ENCODE measurements at regions not wholly inside any gene's neighbourhood (a gene's known extent, or its start where the extent isn't known, plus 50 kb on each side); places are given as distances from the start of the nearest gene placed in this dataset.

DNA sequence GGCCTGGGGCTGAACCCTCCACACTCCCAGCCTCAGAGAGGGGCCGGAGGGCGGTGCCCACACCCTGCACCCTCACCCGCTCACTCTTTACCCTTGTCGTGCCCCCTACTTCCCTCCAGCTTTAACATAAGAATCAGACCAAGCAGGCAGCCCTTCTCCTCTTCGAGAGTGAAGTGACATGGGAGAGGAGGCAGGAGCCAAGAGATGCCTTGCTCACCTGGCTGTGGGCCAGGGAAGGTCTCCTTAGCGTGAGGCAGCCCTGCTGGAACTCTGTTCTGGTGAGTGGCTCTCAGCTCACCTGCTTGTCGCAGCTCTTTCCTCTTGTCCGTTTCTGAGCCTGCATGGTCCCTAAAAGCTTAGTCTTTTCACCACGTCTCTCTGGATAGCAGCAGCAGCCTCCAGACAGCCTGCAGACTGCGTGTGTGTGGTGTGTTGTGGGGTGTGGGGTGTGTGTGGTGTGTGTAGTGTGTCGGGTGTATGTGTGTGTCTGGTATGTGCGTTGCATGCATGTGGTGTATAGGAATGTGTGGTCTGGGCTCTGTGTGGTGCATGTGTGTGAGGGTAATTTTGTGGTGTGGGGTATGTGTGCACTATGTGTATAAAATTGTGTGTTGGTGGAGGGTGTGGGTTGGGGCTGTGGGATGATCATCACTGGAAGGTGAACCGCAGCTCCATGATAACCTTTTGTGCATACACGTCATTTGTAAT is 86.7 kb downstream of the CCDC185 start:
- H3K27me3 ChIP-seq (replicated peaks; ENCODE audit: insufficient read depth, low read depth, low read length, poor library complexity) = peaks cover 26% of the 10 kb centered on the region
- no TSS peak for BruUV-seq (replicated peaks)
- H3K4me3 ChIP-seq (ENCODE audit: low read depth, low read length, poor library complexity, severe bottlenecking) = no peak overlapping the region
- ChIA-PET POLR2A (ENCODE audit: low non-redundant PET) (no interaction called here), CTCF (no interaction called here)
- H3K9me3 ChIP-seq (ENCODE audit: low read depth, low read length, poor library complexity, severe bottlenecking) = no peaks in the 10 kb centered on the region
- DNase-seq (ENCODE audit: low spot score) = no peak
- no peaks in the 10 kb centered on the region for H3K36me3 ChIP-seq (ENCODE audit: insufficient read depth, low read length, poor library complexity, severe bottlenecking)
- no peaks in the 10 kb centered on the region for H3K4me1 ChIP-seq (ENCODE audit: insufficient read depth, low read length, poor library complexity, severe bottlenecking)
- intact Hi-C loops (cut with micrococcal nuclease; ENCODE audit: unreplicated experiment) = no loop called here
- no peak overlapping the region for H3K27ac ChIP-seq (ENCODE audit: low read depth, low read length, poor library complexity, severe bottlenecking)
- TF ChIP-seq, protein P1, sequence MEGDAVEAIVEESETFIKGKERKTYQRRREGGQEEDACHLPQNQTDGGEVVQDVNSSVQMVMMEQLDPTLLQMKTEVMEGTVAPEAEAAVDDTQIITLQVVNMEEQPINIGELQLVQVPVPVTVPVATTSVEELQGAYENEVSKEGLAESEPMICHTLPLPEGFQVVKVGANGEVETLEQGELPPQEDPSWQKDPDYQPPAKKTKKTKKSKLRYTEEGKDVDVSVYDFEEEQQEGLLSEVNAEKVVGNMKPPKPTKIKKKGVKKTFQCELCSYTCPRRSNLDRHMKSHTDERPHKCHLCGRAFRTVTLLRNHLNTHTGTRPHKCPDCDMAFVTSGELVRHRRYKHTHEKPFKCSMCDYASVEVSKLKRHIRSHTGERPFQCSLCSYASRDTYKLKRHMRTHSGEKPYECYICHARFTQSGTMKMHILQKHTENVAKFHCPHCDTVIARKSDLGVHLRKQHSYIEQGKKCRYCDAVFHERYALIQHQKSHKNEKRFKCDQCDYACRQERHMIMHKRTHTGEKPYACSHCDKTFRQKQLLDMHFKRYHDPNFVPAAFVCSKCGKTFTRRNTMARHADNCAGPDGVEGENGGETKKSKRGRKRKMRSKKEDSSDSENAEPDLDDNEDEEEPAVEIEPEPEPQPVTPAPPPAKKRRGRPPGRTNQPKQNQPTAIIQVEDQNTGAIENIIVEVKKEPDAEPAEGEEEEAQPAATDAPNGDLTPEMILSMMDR (conservative IDR thresholded peaks at IDR 0.05; ENCODE audit: low read depth, low read length) = no peak
- no peak for TF ChIP-seq EZH2 (IDR thresholded peaks at IDR 0.05; ENCODE audit: borderline replicate concordance, low read depth, low read length, poor library complexity, severe bottlenecking)

DNA sequence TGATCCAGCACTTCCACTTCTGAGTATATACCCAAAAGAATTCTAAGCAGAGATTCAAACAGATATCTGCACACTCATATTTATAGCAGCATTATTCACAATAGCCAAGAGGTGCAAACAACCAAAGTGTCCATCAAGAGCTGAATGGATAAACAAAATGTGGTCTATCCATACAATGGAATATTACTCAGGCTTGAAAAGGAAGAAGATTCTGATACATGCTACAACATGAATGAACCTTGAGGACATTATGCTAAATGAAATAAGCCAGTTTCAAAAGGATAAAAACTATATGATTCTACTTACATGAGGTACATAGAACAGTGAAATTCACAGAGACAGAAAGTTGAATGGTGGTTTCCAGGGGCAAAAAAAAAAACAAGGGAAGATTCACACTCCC is 88.9 kb downstream of the CCDC185 start:
- ChIA-PET POLR2A (ENCODE audit: low non-redundant PET) (no interaction called here), CTCF (interaction anchor here (0.6 kb wide), 1 partner anchor 522 kb away, joined by 3 read pairs; no protein-coding TSS in a partner anchor)
- no peak for DNase-seq (ENCODE audit: low spot score)
- no peaks in the 10 kb centered on the region for H3K9me3 ChIP-seq (ENCODE audit: low read depth, low read length, poor library complexity, severe bottlenecking)
- H3K4me1 ChIP-seq (ENCODE audit: insufficient read depth, low read length, poor library complexity, severe bottlenecking) = no peaks in the 10 kb centered on the region
- TF ChIP-seq EZH2 (IDR thresholded peaks at IDR 0.05; ENCODE audit: borderline replicate concordance, low read depth, low read length, poor library complexity, severe bottlenecking) = no peak
- TF ChIP-seq, protein P1 (conservative IDR thresholded peaks at IDR 0.05; ENCODE audit: low read depth, low read length) = no peak
- H3K4me3 ChIP-seq (ENCODE audit: low read depth, low read length, poor library complexity, severe bottlenecking) = no peak overlapping the region
- H3K36me3 ChIP-seq (ENCODE audit: insufficient read depth, low read length, poor library complexity, severe bottlenecking) = no peaks in the 10 kb centered on the region
- intact Hi-C loops (cut with micrococcal nuclease; ENCODE audit: unreplicated experiment) = no loop called here
- H3K27ac ChIP-seq (ENCODE audit: low read depth, low read length, poor library complexity, severe bottlenecking) = no peak overlapping the region
- H3K27me3 ChIP-seq (replicated peaks; ENCODE audit: insufficient read depth, low read depth, low read length, poor library complexity) = peaks cover 23% of the 10 kb centered on the region
- BruUV-seq (replicated peaks) = no TSS peak

DNA sequence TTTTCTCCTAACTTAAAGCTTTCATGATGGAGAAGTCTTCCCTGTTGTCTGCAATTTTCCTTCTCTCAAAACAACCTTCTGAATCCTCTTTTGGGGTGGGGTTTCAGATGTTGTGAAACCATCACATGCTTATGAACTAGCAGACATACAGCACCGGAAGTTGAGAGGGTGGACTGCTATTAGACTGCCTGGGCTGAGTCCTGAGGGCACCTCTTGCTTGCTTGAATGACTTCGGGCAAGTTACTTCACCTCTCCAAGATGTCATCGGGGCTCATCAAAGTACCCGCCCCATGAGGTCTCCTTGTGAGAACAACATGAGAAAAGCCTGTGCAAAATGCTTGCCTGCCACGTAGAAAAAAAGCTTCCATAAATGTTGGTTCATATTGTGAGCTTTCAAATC is 89.6 kb downstream of the CCDC185 start:
- Histone ChIP-seq H3K36me3 (ENCODE audit: insufficient read depth, low read length, poor library complexity, severe bottlenecking) (no peaks in the 10 kb centered on the region), H3K4me1 (ENCODE audit: insufficient read depth, low read length, poor library complexity, severe bottlenecking) (no peaks in the 10 kb centered on the region), H3K9me3 (ENCODE audit: low read depth, low read length, poor library complexity, severe bottlenecking) (no peaks in the 10 kb centered on the region), H3K27ac (ENCODE audit: low read depth, low read length, poor library complexity, severe bottlenecking) (no peak overlapping the region), H3K4me3 (ENCODE audit: low read depth, low read length, poor library complexity, severe bottlenecking) (no peak overlapping the region), H3K27me3 (replicated peaks; ENCODE audit: insufficient read depth, low read depth, low read length, poor library complexity) (peaks cover 23% of the 10 kb centered on the region)
- POLR2A ChIA-PET (ENCODE audit: low non-redundant PET) = no interaction called here
- no peak for DNase-seq (ENCODE audit: low spot score)
- BruUV-seq (replicated peaks) = no TSS peak
- TF ChIP-seq, protein P1 (conservative IDR thresholded peaks at IDR 0.05; ENCODE audit: low read depth, low read length) = no peak
- no peak for TF ChIP-seq EZH2 (IDR thresholded peaks at IDR 0.05; ENCODE audit: borderline replicate concordance, low read depth, low read length, poor library complexity, severe bottlenecking)
- CTCF ChIA-PET = interaction anchor here (0.6 kb wide), 1 partner anchor 523 kb away, joined by 3 read pairs; no protein-coding TSS in a partner anchor
- intact Hi-C loops (cut with micrococcal nuclease; ENCODE audit: unreplicated experiment) = no loop called here

Measured in A673 (cell line).